ENCODE measurements at regions not wholly inside any gene's neighbourhood (a gene's known extent, or its start where the extent isn't known, plus 50 kb on each side); places are given as distances from the start of the nearest gene placed in this dataset.
"Not testable (repeated sequence)": the region's sequence is repeated elsewhere in the genome, so short reads cannot be mapped to it uniquely, and the experiment has no call there.

- intact Hi-C loops (cut with DNase I), result no loop called here
- DNase-seq (ENCODE audit: low spot score), result no peak
Measured at GRCh38 chr21:34266351-34266750, 97.5 kb upstream of the KCNE2 start.

- no peak for DNase-seq (ENCODE audit: low spot score)
Measured at GRCh38 chr21:34268493-34268892, 95.3 kb upstream of the KCNE2 start.

DNA sequence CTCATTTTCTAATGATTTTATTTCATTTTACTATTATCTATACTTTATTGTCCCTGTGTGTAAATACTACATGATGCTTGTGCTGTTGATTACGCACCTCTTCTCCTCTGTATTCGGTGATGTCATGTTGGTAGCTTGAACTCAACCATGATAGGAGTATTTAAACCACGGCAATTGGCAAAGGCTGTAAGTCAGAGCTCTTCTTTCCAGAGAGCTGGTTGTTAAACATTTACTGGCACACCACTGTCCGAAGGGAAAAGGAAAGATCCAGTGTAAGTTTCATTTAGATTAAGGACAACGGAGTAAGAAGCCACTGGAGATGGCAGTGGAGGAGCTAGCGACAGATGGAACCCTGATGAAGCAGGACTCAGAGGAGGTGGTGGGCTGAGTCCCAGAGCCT lies 93.4 kb upstream of the KCNE2 start:
- intact Hi-C loops (cut with DNase I), result no loop called here
- DNase-seq (ENCODE audit: low spot score), result no peak

More at GRCh38 chr21:34268493-34268892, 95.3 kb upstream of the KCNE2 start:
- intact Hi-C loops (cut with DNase I), result no loop called here

- DNase-seq (ENCODE audit: low spot score), result no peak
- intact Hi-C loops (cut with DNase I), result no loop called here
Measured at GRCh38 chr21:34271189-34271851, 92.5 kb upstream of the KCNE2 start.

DNA sequence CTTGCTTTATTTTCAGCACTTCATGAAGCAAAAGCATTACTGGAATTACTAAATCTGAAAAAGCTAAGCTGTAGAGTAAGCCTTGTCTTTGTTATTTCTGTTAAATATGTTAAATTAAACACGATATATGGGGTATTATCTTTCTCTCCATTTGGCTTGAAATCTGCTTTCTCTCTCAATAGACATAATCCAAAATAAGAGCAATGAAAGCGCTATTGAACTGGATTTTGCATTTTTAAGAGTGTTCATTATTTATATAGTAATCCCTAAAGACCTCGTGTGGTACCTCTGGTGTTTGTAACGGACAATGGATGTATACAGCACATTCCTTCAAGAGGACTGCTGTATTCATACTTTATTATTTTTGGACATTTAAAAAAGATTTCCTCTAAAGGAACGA lies 91.5 kb upstream of the KCNE2 start:
- no peak for DNase-seq (ENCODE audit: low spot score)
- intact Hi-C loops (cut with DNase I), result no loop called here

GRCh38 chr21:34274001-34274400 lies 89.8 kb upstream of the KCNE2 start:
- intact Hi-C loops (cut with DNase I), result no loop called here

DNA sequence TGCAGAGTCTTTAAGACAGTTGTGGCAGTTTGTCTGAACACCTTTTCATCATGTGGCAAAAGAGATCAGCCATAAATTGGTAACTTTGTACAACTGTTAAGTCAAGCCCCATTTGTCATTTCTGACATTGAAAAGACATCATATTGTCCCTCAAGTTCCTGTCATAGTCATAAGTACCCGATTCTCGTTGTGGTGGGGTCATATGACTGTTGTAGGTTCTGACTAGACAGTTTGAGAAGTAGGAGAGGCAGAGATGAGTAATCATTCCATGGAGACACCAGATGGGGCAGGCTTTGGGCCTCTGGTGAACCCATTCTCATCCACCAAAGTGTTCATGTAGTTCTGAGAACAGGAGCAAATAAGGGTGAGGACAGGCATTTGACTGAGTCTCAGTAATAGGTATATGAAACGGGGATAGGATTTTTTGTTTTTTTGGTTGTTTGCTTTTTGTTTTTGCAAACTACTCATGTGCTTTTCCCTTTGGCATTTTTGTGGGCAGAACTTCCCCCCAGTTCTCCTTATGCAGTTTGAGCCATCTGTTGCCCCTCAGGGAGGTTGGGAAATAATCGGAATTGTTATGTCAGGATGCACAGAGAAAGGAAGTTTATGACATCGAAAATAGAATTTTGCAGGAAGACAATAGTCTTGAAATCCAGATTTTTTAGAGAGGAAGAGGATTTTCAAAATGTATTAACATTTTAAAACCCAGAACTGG lies 86.9 kb upstream of the KCNE2 start:
- intact Hi-C loops (cut with DNase I), result no loop called here
- no peak for DNase-seq (ENCODE audit: low spot score)

More at GRCh38 chr21:34274001-34274400, 89.8 kb upstream of the KCNE2 start:
- no peak for DNase-seq (ENCODE audit: low spot score)

GRCh38 chr21:34278451-34278850 lies 85.4 kb upstream of the KCNE2 start:
- no peak for DNase-seq (ENCODE audit: low spot score)
- intact Hi-C loops (cut with DNase I), result no loop called here

GRCh38 chr21:34279285-34279684 lies 84.5 kb upstream of the KCNE2 start:
- no peak for DNase-seq (ENCODE audit: low spot score)
- intact Hi-C loops (cut with DNase I), result no loop called here

DNA sequence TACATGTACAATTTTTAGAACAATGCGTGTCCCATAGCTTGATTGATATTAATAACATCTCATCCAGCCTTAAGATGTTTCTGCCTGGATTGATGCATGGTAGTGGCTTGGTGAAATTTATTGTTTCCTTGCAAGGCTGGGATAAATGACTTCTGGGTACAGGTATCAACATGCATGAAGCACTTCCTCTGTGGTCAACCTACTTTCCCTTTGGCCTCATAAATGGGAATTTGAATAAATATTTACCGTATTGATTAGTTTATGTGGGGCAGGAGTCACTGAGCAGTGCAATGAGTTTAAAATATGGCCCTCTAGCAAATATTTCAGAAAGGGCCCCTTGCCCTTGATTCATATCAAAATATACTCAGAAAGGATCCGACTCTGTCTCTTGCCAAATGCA lies 83.9 kb upstream of the KCNE2 start:
- DNase-seq (ENCODE audit: low spot score), result no peak
- intact Hi-C loops (cut with DNase I), result no loop called here

DNA sequence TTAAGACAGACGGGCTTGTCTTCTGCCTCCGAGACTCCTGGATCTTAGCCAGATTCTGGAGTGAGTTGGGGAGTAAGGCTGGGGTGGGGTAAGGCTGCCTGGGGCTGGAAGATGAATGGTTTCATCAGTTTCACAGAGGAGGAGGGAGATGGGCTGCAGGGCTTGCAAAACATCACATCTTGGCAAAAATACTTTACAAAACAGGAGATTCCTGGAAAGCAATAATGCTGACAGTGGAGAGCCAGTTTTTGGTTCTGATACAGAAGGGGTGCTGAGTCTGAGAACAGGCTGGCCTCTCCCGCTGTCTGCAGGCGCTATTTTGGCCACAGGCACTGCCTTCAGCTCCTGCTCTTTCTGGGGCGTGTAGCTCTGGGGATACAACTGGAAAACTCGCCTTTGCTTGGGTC lies 83.4 kb upstream of the KCNE2 start:
- DNase-seq (ENCODE audit: low spot score), result no peak
- intact Hi-C loops (cut with DNase I), result no loop called here

DNA sequence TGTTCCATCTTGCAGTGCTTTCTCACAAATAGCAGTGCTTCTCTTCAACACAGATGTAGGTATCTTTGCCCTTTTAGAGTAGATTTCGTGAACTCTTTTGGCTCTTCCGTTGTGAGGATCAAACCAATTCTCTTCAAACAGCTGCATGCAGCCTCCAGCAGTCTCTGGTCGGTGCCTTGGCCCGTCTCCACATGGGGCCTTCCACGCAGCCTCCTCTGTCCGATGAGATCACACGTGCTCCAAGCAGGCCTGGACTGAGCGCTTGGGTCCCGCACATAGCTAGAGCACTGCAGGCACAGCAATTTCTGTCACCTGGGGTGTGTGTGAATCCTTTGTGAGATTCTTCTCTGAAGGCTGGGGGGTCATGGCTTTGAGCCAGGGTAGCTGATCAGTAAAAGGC lies 82.8 kb upstream of the KCNE2 start:
- no peak for DNase-seq (ENCODE audit: low spot score)
- intact Hi-C loops (cut with DNase I), result no loop called here

DNA sequence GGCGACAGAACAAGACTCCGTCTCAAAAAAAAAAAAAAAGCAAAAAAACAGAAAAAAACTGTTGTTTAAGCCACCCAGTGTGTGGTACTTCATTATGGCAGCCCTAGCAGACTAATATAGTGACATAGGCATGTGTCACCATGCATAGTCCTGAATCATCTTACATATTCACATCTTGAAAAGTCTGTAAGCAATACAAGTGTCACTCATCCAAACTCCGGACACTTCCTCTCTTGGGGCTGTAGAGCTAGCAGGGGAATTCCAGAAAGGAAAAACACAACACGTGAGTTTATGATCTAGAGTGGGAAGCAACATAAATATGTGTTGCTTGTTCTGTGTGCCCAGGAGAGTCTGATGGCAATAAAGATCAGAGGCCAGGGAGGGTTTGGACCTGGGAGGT lies 81.6 kb upstream of the KCNE2 start:
- DNase-seq (ENCODE audit: low spot score), result no peak
- intact Hi-C loops (cut with DNase I), result no loop called here

DNA sequence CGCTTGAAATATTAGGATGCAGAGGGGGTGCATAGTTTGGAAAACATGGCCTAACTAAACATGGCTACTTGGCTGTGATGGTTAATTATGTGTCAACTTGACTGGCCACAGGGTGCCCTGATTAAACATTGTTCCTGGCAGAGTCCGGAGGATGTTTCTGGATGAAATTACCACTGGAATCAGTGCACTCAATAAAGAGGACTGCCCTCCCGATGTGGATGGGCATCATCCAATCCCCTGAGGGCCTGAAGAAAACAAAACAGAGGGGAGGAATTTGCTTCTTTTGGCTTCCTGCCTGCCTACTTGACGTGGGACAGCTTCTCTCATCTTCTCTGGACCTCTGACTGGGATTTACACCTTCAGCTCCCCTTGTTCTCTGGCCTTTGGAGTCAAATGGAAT lies 79.1 kb upstream of the KCNE2 start:
- intact Hi-C loops (cut with DNase I), result no loop called here
- DNase-seq (ENCODE audit: low spot score), result no peak

DNA sequence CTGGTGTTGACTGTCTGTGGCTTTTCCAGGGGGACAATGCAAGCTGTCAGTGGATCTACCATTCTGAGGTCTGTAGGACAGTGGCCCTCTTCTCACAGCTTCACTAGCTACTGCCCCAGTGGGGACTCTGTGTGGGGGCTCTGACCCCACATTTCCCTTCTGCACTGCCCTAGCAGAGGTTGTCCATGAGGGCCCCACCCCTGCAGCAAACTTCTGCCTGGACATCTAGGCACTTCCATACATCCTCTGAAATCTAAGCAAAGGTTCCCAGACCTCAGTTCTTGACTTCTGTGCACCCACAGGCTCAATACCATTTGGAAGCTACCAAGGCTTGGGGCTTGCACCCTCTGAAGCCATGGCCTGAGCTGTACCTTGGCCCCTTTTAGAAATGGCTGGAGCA lies 75.8 kb upstream of the KCNE2 start:
- DNase-seq (ENCODE audit: low spot score); intact Hi-C loops (cut with DNase I): not testable (repeated sequence)

DNA sequence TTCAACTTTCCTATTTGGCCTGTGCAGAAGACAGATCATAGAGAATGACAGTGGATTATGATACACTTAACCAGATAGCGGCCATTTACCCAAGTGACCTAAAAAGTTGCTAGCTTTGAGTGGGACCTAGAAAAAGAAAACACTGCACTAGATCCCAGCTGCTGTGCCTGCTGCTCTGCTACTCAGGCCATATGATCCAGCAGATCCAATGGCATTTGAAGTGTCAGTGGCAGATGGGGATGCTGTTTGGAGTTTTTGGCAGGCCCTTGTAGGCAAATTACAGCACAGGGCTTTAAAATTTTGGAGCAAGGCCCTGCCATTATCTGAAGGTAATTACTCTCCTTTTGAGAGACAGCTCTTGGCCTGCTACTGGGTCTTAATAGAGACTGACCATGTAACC lies 74.0 kb upstream of the KCNE2 start:
- DNase-seq (ENCODE audit: low spot score), result no peak
- intact Hi-C loops (cut with DNase I), result no loop called here

- no peak for DNase-seq (ENCODE audit: low spot score)
- intact Hi-C loops (cut with DNase I), result no loop called here
Measured at GRCh38 chr21:34296878-34297277, 66.9 kb upstream of the KCNE2 start.

DNA sequence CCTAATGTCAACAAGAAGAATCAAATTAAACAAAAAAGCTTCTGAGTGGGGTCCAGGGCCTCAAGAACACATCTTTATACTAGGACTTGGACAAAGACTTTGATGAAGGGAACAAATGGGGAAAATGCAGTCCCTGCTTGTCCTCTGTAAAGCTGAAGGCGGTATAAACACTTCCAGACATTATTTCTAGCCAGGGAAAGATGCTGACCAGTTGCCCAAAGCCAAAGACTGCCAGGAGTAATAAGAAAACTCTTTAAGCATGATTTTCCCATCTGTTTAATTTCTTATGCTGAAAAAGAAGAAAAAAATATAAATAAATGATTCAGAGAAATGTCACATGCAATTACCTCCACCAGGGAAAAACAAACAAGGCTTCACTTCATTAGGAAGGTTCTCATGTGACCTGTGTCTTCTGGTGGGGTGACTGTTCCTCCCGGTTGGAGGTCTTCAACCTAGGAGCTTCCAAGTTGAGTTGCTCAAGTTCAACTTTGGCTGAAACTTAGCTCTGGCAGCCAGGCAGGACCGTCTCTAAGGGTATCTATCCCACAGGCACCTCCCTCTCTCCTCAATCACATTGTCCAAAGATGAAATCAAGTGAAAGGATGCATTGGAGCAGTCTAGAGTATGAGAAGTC lies 65.2 kb upstream of the KCNE2 start:
- intact Hi-C loops (cut with DNase I), result no loop called here

DNA sequence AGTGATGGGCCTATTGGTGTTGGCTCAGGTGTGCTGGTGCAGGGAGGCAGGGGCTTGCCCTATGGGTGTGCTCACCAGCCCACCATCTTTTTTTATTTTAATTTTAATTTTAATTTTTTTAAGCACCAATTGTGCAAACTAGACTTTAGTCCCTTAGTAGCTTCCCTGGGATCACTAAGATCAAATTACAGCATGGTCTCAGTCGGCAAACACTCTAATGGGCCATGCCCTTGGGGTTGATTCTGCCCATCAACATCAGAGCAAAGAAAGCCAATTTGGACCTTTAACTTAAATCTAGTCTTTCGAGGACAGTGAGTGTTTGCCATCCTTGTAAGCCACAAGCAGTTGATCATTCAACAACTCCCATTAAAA lies 64.7 kb upstream of the KCNE2 start:
- DNase-seq (ENCODE audit: low spot score), result no peak
- intact Hi-C loops (cut with DNase I), result no loop called here

More for the DNA sequence above, 65.2 kb upstream of the KCNE2 start:
- DNase-seq (ENCODE audit: low spot score), result no peak

DNA sequence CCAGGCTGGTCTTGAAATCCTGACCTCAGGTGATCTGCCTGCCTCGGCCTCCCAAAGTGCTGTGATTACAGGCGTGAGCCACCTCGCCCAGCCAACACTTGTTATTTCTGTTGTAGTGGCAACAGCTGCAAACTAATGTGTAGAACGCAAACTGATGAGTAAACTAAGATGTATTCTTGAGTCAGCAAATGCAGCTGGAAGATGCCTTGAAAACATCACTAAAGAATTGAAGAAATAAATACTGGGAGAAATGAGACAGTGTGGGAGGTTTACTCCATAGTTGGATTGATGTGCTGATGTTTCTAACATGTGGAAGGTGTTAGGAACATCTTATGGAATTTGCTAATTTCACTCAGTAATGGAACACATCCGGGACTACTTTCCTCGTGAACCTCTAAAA lies 61.3 kb upstream of the KCNE2 start:
- intact Hi-C loops (cut with DNase I), result no loop called here

More for the DNA sequence above, 61.3 kb upstream of the KCNE2 start:
- DNase-seq (ENCODE audit: low spot score), result no peak

Data from cardiac septum (tissue), 1 donor.